HG03135 (cell line): ENCODE measurements at regions not wholly inside any gene's neighbourhood (a gene's known extent, or its start where the extent isn't known, plus 50 kb on each side); places are given as distances from the start of the nearest gene placed in this dataset.
"Not testable (repeated sequence)": the region's sequence is repeated elsewhere in the genome, so short reads cannot be mapped to it uniquely, and the experiment has no call there.

Experiments used
- ATAC-seq: cut with Tn5 transposase; IDR thresholded peaks from one replicate; pipeline ENCODE4 v1.9.1; 2021; ENCODE audit warnings: mild to moderate bottlenecking, moderate library complexity; ENCODE audit not compliant: unreplicated experiment

- ATAC-seq: no peak
These were observed 153.7 kb upstream of the GRAMD2B start for GRCh38 chr5:126269511-126269910.

- no peak for ATAC-seq
These were observed 152.1 kb upstream of the GRAMD2B start for GRCh38 chr5:126271141-126271540.

GRCh38 chr5:126274076-126274762 is 149.0 kb upstream of the GRAMD2B start:
- no peak for ATAC-seq

GRCh38 chr5:126274763-126275125 is 148.5 kb upstream of the GRAMD2B start:
- ATAC-seq: no peak

DNA sequence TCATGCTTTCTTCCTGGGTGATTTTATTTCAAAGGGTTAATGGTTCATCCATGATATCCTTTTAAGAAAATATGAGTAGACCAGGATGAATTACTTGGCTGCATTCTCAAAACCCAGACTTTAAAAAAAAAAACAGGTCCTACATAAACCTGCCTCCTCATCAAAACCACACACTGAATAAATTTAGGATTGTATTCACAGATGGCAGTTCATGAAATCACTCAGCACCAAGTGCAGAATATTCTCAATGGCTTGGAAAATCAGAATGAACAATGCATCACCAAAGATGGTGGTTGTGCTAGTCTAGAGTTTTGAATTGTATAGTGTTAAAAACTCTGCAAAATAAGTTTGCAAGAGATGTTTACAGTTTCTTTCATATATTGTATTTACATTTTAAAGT is 145.4 kb upstream of the GRAMD2B start:
- ATAC-seq: no peak

GRCh38 chr5:126280343-126280742 is 142.9 kb upstream of the GRAMD2B start:
- no peak for ATAC-seq

- no peak for ATAC-seq
These were observed 142.4 kb upstream of the GRAMD2B start for GRCh38 chr5:126280846-126281245.

DNA sequence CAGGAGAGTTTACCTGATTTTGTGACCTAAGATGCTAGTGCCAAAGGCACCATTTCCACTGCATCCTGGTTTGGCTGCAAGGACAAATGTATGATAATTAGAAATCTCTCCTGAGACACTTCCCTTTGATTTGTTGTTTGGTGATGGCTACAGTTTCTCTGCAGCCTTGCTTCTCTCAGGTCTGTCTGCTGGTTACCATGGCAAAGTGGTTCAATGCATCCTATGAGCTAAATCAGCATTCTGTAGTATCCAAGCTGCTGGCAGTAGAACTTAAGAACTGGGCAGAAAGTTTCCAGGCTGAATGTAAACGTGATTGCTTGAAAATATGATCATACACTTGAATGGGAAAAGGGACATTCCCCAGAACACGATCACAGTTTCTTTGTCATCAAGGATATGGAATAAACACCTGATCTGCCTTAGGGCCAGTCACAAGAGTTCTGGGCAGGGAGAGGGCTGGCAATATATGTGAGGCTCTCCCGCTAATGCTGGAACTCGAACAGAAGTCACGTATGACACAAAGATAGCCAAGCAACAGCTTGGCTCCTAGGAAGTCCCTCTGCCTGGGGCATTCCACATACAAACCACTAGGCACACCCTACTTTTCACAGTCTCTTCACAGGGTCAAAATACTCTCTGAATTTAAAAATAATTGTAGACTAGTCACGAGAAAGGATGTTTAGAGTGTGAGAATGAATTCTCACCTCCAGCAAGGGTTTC is 138.1 kb upstream of the GRAMD2B start:
- ATAC-seq: no peak

DNA sequence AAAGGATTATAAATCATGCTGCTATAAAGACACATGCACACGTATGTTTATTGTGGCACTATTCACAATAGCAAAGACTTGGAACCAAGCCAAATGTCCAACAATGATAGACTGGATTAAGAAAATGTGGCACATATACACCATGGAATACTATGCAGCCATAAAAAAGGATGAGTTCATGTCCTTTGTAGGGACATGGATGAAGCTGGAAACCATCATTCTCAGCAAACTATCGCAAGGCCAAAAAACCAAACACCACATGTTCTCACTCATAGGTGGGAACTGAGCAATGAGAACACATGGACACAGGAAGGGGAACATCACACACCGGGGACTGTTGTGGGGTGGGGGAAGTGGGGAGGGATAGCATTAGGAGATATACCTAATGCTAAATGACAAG is 127.1 kb upstream of the GRAMD2B start:
- ATAC-seq: not testable (repeated sequence)

DNA sequence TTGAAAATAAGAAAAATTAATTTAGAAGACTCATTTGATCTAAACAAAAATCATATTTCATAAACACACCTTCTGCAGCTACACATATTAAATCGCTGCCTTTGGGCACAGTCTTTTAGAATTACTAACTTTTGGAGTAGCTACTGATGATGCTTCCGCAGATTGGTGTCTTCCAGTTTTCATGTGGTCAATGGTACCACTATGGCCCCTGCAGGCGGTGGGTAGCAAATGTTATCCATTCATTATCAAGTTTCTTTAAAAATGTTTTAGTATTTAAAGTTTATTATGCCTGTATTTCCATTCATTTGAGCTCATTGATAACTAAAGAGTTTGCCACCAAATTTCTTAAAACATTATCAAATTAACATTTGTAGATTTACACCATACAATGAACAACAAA is 122.9 kb upstream of the GRAMD2B start:
- no peak for ATAC-seq

- no peak for ATAC-seq
These were observed 122.2 kb upstream of the GRAMD2B start for GRCh38 chr5:126301056-126301455.

GRCh38 chr5:126309860-126310259 is 113.3 kb upstream of the GRAMD2B start:
- ATAC-seq: no peak

DNA sequence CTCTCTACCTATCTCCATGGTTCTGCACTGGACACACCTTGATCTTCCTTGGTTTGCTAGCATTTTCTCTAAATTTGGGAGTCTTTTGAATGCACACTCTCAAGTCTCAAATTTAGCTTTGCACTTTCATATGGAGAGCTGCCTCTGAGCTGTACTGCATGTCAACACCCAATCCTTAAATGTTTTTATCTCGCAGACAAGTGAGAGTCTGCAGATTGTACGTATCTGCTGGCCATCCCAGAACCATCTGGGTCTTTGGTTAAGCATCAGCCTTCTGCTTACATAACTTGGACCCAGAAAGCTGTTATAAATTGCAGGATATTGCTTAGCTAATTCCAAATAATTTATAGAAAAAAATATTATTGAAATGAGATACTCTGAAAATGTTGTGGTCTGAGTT is 111.4 kb upstream of the GRAMD2B start:
- no peak for ATAC-seq

DNA sequence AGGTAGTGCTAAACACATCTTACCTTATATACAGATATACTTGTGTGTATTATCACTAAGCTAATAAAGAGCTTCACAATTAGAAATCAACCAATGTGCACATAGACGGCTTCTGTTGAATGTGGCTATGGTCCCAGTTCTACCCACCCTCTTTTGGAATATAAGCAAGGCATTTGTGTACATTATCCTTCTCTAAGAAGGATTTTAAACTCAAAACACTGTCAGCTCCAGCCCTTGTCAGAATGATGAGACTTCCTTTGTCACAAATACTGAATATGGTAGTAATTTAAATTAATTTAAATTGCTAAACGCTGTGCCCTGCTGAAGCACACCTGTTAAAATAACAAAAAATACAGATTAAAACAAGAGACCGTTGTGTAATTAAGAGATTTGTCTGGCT is 107.9 kb upstream of the GRAMD2B start:
- ATAC-seq: no peak

- ATAC-seq: no peak
These were observed 90.9 kb upstream of the GRAMD2B start for GRCh38 chr5:126332326-126332725.

GRCh38 chr5:126334760-126335159 is 88.4 kb upstream of the GRAMD2B start:
- no peak for ATAC-seq

GRCh38 chr5:126335886-126336285 is 87.3 kb upstream of the GRAMD2B start:
- no peak for ATAC-seq

DNA sequence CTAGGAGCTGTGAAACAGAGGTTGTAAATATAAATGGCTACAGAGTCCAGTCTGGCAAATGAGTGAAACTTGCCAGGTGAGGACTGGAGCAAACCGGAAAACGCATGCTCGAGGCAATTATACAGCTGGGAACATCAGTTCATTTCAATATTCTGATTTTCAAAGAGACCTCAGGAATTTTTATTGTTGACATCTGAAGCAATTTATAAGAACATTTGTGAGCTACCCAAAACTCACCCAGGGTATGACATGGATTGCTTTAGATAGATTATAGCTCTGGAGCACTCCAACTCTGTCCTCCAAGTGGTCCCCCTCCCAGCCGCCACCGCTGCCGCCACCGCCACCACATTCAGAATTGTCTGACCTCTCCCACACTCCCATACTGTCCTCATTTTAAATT is 84.6 kb upstream of the GRAMD2B start:
- ATAC-seq: no peak

- ATAC-seq: no peak
These were observed 83.9 kb upstream of the GRAMD2B start for GRCh38 chr5:126339215-126339805.

- ATAC-seq: no peak
These were observed 81.1 kb upstream of the GRAMD2B start for GRCh38 chr5:126341906-126342630.

DNA sequence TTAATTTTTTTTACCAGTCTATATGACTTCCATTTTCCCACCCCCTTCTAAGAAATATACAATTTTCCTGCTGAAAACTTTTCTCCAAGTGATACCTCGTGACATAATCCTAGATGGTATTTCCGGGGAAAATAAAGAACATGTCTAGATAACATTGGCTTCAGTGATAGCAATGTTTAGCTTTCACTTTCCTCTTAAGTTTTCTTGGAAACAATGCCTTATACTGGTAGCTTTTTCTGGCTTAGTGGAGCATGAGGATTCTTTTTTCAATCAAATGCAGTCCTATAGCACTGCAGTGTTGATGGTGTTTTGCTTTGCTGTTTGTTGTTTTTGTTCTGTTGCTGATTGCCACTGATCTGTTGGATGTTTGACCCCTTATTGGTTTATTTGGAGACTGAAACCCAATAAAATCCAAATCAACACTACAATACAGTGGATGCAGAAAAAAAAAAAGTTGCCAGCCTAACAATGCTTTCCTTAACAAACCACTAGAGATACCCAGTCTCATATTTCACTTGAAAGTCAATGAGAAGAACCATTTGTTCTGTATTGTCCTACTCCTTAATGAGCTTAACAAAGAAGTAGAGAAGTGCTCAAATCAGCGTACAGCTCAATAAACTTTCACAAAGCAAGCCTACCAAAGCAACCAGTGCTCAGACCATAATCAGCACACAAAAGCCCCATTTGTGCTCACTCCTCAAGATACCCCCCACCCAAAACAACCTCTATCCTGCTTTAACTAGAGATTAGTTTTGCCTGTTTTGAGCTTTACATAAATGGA is 74.2 kb upstream of the GRAMD2B start:
- ATAC-seq: no peak
